ENCODE measurements at regions not wholly inside any gene's neighbourhood (a gene's known extent, or its start where the extent isn't known, plus 50 kb on each side); places are given as distances from the start of the nearest gene placed in this dataset.
A peak's percentile ranks its signal among the peaks of the same experiment; 100 is the strongest.

DNA sequence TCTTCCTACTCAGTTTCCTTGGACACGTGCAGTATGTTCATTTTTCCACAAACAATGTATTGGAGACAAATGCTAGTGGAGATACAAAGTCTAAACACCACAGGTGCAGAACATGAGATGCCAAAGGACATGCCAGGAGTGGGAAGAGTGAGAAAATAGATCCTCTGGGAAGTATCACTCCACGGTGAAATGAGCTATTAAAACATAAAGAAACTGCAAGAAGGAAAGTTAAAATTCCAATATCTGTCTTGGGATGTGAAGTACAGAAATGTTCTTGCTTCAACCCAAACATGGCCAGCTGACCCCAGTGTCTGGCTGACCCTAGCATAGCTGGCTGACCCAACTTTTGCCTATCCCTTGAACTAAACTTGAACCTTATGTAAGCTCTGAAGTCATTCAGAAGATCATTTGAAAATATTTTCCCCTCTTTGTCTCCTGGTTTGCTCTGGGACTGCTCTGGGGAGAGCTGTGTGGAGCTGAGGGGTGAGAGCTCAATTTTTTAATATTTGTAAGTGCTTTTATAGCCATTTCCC, 59.5 kb downstream of the FZD1 start:
- DNase-seq = no peak

GRCh38 chr7:91324663-91325062, 60.4 kb downstream of the FZD1 start:
- no peak for DNase-seq

- peak; percentile 77 for DNase-seq
Measured at GRCh38 chr7:91325726-91326125, 61.5 kb downstream of the FZD1 start.

GRCh38 chr7:91326516-91327199, 62.4 kb downstream of the FZD1 start:
- no peak for DNase-seq

DNA sequence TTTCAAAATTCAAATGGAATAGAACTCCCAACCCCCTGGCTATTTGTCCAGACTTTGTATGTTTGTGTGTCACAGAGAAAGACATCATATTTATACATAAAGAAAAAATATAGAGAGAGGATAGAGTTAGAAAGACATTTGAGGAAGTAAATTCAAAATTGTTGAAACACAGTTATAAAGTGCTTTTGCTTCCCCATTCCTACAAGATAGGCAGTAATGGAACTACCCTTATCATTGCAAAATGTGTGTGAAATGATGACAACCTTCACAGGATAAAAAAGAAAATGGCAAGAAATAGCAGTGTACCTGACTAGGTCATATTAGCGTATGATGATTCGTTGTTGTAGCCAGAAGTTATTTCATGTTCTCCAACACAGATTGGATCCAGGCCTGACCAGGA, 63.1 kb downstream of the FZD1 start:
- no peak for DNase-seq

DNA sequence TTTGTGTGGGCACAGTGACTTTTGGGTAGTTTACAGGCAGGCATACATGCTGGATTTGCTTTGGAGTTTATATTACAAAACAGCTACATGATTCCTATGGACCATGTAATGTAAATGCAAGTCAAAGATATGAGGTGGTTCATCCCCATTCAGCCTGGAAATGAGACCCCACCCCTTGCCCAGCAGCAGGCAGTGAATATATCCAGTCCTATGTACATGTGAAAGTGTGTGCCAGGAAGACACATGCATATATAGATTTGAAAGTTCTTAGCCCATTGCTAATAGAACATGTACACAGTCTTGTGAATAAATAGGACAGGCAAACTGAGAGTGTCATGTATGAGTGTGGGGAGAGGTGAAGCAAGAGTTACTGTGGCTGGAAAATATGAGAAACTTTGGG, 65.3 kb downstream of the FZD1 start:
- DNase-seq = no peak

DNA sequence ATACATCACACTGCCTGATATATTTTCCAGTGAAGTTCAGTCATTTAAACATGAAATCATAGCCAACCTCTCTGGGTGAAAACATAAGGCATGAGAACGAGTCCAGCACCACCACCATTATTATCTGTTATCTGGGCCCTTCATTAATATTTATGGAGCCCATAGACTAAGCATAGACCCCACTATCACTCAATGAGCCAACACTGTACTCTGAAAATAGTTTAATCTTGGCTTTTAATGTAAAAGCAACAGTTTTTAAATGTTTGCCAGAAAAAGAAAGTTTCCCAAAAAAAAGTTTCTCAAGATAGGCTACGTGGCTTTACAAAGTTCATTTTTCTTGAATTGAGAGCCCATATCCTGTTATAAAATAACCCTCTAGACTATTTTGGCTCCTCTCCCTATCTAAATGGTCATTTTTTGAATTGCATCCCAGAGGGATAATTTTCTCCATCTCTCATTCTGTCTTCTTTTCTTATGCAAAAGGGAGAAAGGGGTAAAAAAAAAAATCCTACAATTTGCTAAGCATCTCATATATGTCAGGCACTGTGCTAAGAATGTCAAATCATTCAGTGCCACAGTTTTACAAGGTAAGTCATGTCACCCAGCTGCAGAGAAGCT, 66.1 kb downstream of the FZD1 start:
- no peak for DNase-seq

DNA sequence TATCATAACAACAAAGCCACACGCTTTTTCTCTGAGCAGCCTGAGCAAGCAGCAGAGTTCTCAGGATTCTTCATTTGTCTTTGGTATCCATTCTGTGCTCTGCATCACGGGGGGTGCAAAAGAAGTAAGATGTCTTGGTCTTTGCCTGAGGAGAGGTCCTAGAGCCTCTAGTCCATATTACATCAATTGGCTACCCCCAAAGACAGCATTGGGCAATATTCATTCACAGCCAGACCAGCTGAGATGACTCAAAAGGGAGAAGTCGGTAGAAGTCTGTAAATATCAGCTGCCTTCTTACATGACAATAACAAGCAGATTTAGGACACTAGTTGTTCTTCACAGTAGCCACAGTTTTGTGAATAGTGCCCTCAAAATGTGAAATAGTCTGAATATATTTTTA, 66.6 kb downstream of the FZD1 start:
- DNase-seq = no peak

DNA sequence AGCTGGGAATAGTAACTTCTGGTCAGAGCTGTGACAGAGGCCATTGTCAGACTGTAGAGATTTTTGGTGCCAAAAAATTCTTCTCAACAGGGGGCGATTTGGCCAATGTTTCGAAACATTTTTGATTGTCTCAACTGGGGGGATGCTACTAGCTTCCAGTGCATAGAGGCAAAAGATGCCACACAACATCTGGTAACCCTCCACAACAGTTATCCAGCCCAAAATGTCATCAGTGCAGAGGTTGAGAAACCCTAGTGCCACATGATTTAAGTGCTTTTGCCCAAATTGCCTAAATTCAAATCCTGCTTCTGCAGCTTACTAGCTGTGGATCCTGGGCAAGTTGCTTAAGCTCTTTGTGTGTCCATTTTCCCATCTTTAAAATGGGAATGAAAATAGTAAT, 71.9 kb downstream of the FZD1 start:
- no peak for DNase-seq

DNA sequence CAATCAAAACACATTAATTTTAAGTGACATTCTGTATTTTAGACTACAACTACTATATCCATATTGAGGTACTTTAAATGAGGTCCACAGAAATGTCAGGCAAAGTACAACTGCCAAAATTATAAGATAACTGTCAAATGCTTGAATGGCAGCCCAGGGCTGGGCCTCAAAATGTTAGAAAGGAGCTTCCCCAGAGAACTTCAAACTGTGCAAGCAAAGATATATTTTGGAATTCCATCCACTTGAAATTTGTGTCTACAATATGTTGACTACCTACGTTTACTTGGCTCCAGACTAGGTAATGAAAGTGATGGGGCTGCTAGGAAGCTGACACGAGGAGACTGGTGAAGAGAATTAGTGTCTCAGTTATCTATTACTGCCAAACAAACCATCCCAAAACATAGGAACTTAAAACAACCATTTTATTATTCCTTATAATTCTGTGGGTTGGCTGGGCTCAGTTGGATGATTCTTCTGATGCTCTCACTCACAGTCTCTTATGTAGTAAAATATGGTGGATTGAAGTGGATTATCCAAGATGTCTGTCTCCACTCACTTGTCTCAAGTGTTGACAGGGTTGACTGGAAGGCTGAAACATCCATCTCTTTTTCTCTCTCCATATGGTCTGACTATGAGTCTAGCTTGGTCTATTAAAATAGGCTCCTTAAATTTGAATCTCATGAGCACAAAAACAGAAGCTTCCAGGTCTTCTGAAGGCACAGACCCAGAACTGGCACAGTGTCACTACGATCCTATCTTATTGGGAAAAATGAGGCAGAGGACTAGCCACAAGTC, 74.2 kb downstream of the FZD1 start:
- no peak for DNase-seq

- DNase-seq = no peak
Measured at GRCh38 chr7:91342346-91342745, 78.1 kb downstream of the FZD1 start.

- no peak for DNase-seq
Measured at GRCh38 chr7:91343420-91343960, 79.3 kb downstream of the FZD1 start.

- no peak for DNase-seq
Measured at GRCh38 chr7:91343996-91344629, 79.9 kb downstream of the FZD1 start.

GRCh38 chr7:91344911-91345310, 80.7 kb downstream of the FZD1 start:
- no peak for DNase-seq

GRCh38 chr7:91345449-91345848, 81.2 kb downstream of the FZD1 start:
- no peak for DNase-seq

- DNase-seq = no peak
Measured at GRCh38 chr7:91346426-91346825, 82.2 kb downstream of the FZD1 start.

GRCh38 chr7:91347290-91347689, 83.1 kb downstream of the FZD1 start:
- DNase-seq = peak; percentile 22

GRCh38 chr7:91348711-91349110, 84.5 kb downstream of the FZD1 start:
- DNase-seq = no peak

GRCh38 chr7:91351374-91351773, 87.1 kb downstream of the FZD1 start:
- DNase-seq = no peak

DNA sequence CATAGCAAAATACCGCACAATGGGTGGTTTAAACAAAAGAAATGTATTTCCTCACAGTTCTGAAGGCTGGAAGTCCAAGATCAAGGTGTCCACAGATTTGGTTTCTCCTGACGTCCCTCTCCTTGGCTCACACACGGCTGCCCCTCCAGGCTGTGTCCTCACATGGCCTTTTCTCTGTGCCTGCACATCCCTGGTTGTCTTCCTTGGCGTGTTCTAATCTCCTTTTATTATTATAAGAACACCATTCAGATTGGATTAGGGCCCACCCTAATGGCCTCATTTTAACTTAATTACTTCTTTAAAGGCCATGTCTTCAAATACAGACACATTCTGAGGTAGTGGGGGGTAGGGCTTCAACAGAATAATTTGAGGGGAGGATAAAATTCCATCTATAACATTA, 87.9 kb downstream of the FZD1 start:
- no peak for DNase-seq

GRCh38 chr7:91353848-91354247, 89.6 kb downstream of the FZD1 start:
- peak; percentile 88 for DNase-seq

DNA sequence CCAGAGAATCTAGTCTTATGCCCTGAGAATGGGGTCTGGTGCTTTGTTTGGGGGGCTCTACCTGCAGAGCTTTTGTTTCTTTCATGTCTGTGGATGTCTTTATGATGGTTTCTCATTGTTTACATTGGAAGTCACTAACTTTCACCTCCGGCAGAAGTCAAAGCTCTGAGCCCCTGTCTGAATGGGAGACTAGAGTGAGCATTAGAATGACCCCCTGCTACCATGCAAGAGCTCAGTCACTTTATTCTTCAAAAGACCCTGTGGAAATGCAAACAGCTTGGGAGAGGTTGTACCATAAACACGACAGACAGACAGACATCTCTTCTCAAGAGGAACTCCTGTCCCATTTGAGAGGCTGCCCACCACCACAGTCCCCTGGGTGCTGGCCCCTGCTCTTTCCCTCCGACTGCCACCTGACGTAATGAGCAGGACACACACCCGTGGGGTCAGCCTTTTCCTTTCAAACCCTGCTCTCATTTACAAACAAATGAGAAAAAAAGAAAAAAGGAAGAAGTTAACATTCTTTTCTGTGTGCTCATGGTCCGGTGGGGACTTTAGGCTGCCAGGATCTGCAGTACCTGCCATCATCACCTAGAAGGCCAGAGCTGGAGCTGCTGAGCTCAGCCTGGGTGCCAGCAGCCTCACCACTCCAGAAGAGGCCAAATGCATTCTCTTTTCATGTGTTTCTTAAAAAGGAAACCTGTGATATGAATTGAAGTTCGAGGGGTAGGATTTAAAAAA, 91.6 kb downstream of the FZD1 start:
- DNase-seq = no peak

Data from skin of body (tissue), 1 donor.